NOMO-1 treated with DMSO at 0.1 percent for 48 hours (cell line): ENCODE measurements at regions not wholly inside any gene's neighbourhood (a gene's known extent, or its start where the extent isn't known, plus 50 kb on each side); places are given as distances from the start of the nearest gene placed in this dataset.

Source experiments
- DNase-seq: peaks from one replicate; lab custom pipeline; 2025; ENCODE audit not compliant: unreplicated experiment; lab: John Stamatoyannopoulos, UW

- DNase-seq: no peak
Measured at GRCh38 chr18:38010971-38011857, 445.6 kb upstream of the CELF4 start.

- no peak for DNase-seq
Measured at GRCh38 chr18:38010037-38010436, 444.4 kb upstream of the CELF4 start.

- no peak for DNase-seq
Measured at GRCh38 chr18:38009320-38009719, 443.7 kb upstream of the CELF4 start.

- DNase-seq: no peak
Measured at GRCh38 chr18:38007676-38008330, 442.2 kb upstream of the CELF4 start.

- DNase-seq: no peak
Measured at GRCh38 chr18:38007026-38007425, 441.4 kb upstream of the CELF4 start.

GRCh38 chr18:38006541-38006940 is 440.9 kb upstream of the CELF4 start:
- DNase-seq: no peak

- no peak for DNase-seq
Measured at GRCh38 chr18:37997695-37998094, 432.1 kb upstream of the CELF4 start.

- no peak for DNase-seq
Measured at GRCh38 chr18:37987901-37988300, 422.3 kb upstream of the CELF4 start.

GRCh38 chr18:37986665-37987064 is 421.1 kb upstream of the CELF4 start:
- DNase-seq: no peak

- DNase-seq: no peak
Measured at GRCh38 chr18:37985126-37985525, 419.5 kb upstream of the CELF4 start.

GRCh38 chr18:37980556-37980955 is 415.0 kb upstream of the CELF4 start:
- DNase-seq: no peak

- no peak for DNase-seq
Measured at GRCh38 chr18:37975446-37975845, 409.8 kb upstream of the CELF4 start.

GRCh38 chr18:37967261-37967660 is 401.7 kb upstream of the CELF4 start:
- DNase-seq: no peak

GRCh38 chr18:37965572-37965970 is 400.0 kb upstream of the CELF4 start:
- DNase-seq: no peak

- DNase-seq: no peak
Measured at GRCh38 chr18:37964885-37965571, 399.4 kb upstream of the CELF4 start.

GRCh38 chr18:37963837-37964236 is 398.2 kb upstream of the CELF4 start:
- no peak for DNase-seq

- DNase-seq: no peak
Measured at GRCh38 chr18:37962316-37962966, 396.8 kb upstream of the CELF4 start.

- DNase-seq: no peak
Measured at GRCh38 chr18:37958499-37958898, 392.9 kb upstream of the CELF4 start.

GRCh38 chr18:37956902-37957301 is 391.3 kb upstream of the CELF4 start:
- no peak for DNase-seq

GRCh38 chr18:37956020-37956419 is 390.4 kb upstream of the CELF4 start:
- no peak for DNase-seq

GRCh38 chr18:37955201-37955600 is 389.6 kb upstream of the CELF4 start:
- DNase-seq: no peak
